Upper lobe of right lung (tissue), 1 donor: ENCODE measurements at regions not wholly inside any gene's neighbourhood (a gene's known extent, or its start where the extent isn't known, plus 50 kb on each side); places are given as distances from the start of the nearest gene placed in this dataset.

ENCODE experiments used
- ATAC-seq: fragments of 200-7000 bp; cut with Tn5 transposase; one replicate; pipeline ENCODE4 v1.9.1; 2020; ENCODE audit warnings: mild to moderate bottlenecking, moderate library complexity
- DNase-seq: peaks from one replicate; pipeline ENCODE4 v3.0.0-alpha.2; 2020
- H3K27ac ChIP-seq: fragments of 200-600 bp; one replicate; pipeline ENCODE4 v1.8.0; 2022
- H3K27me3 ChIP-seq: fragments of 200-600 bp; one replicate; pipeline ENCODE4 v1.8.0; 2022; ENCODE audit warnings: mild to moderate bottlenecking
- H3K36me3 ChIP-seq: fragments of 200-600 bp; one replicate; pipeline ENCODE4 v1.8.0; 2022
- H3K4me1 ChIP-seq: fragments of 200-600 bp; one replicate; pipeline ENCODE4 v1.8.0; 2022
- H3K4me3 ChIP-seq: fragments of 200-600 bp; one replicate; pipeline ENCODE4 v1.8.0; 2022; ENCODE audit warnings: mild to moderate bottlenecking
- H3K9me3 ChIP-seq: fragments of 200-600 bp; one replicate; pipeline ENCODE4 v1.8.0; 2022
- intact Hi-C: fragments of 100-400 bp; cut with DNase I; formaldehyde crosslinking; loops from one replicate; pipeline ENCODE4 v1.11.0; 2022
- TF ChIP-seq, protein P1 (sequence below): fragments of 200-600 bp; IDR thresholded peaks from one replicate; pipeline ENCODE4 v1.8.0; 2022; ENCODE audit warnings: antibody characterized with exemption
- donor health status: DM: no; HTN: yes; CAD: no; lungs with severe emphysema.

DNA sequence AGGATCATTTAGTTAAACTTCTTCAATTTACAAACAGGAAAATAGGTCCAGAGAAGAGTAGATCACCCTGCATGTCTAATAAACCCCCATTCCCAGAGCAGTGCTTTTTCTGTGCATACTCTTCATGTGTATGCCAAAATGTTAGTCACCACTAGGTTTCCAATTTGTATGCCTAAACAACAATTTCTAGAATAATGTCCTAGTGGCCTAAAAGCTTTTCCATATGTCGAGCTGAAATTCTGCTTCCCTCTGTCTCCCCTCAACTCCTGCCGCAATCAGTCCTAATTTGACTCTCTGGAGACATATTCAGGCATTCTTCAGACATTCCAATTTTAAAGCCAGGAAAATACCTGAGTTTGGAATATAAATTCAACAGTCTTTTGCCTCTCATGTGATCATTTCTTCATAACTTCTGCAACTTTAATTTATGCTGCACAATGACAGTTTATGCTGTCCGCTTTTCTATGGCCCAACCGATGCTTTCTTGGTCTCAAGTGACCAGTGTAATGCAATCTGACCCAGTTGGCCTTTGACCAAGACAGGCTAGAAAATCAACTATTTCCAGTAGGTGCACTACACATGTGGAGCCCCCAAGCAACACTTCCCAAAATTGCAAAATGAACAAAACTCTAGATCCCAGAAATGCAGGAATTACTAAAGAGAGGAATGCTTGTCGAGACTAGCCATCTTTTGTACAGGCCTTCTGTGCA lies 122.9 kb upstream of the FMR1 start:
- Histone ChIP-seq H3K9me3 (no peaks in the 10 kb centered on the region), H3K27me3 (no peaks in the 10 kb centered on the region), H3K36me3 (no peaks in the 10 kb centered on the region), H3K4me3 (no peak overlapping the region), H3K27ac (no peak overlapping the region), H3K4me1 (no peaks in the 10 kb centered on the region)
- TF ChIP-seq, protein P1, sequence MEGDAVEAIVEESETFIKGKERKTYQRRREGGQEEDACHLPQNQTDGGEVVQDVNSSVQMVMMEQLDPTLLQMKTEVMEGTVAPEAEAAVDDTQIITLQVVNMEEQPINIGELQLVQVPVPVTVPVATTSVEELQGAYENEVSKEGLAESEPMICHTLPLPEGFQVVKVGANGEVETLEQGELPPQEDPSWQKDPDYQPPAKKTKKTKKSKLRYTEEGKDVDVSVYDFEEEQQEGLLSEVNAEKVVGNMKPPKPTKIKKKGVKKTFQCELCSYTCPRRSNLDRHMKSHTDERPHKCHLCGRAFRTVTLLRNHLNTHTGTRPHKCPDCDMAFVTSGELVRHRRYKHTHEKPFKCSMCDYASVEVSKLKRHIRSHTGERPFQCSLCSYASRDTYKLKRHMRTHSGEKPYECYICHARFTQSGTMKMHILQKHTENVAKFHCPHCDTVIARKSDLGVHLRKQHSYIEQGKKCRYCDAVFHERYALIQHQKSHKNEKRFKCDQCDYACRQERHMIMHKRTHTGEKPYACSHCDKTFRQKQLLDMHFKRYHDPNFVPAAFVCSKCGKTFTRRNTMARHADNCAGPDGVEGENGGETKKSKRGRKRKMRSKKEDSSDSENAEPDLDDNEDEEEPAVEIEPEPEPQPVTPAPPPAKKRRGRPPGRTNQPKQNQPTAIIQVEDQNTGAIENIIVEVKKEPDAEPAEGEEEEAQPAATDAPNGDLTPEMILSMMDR: no peak
- no peak for ATAC-seq
- intact Hi-C loops: no loop called here
- no peak for DNase-seq

GRCh38 chrX:147800663-147801062 lies 111.1 kb upstream of the FMR1 start:
- H3K27ac ChIP-seq: no peak overlapping the region
- ATAC-seq: no peak
- TF ChIP-seq, protein P1: no peak
- H3K4me1 ChIP-seq: no peaks in the 10 kb centered on the region
- intact Hi-C loops: no loop called here
- H3K27me3 ChIP-seq: no peaks in the 10 kb centered on the region
- DNase-seq: no peak
- H3K4me3 ChIP-seq: no peak overlapping the region
- H3K9me3 ChIP-seq: no peaks in the 10 kb centered on the region
- no peaks in the 10 kb centered on the region for H3K36me3 ChIP-seq

- no peaks in the 10 kb centered on the region for H3K9me3 ChIP-seq
- H3K4me1 ChIP-seq: no peaks in the 10 kb centered on the region
- DNase-seq (no peak), ATAC-seq (peak; percentile 59)
- H3K27ac ChIP-seq: no peak overlapping the region
- H3K36me3 ChIP-seq: no peaks in the 10 kb centered on the region
- TF ChIP-seq, protein P1: peak; percentile 41
- no peak overlapping the region for H3K4me3 ChIP-seq
- intact Hi-C loops: no loop called here
- H3K27me3 ChIP-seq: no peaks in the 10 kb centered on the region
Observed at GRCh38 chrX:147803948-147804347, 107.8 kb upstream of the FMR1 start.

DNA sequence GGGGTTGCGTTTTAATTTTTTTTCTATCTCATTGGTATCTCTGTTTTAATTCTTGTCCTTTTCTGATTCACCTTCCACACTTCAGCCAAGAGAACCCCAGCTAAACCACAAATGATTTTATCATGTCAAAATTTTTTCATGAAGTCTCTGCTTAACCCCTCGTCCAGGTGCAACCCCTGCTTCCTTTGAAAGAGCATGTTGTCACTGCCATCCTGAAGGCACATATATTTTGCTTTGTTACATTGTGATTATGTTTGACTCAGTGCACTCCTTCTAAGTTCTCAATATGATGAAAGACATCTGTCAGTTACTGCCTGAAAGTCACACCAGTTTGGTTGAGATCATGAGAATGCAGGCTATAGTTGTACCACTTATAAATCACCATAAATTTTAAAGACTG lies 99.9 kb upstream of the FMR1 start:
- no peaks in the 10 kb centered on the region for H3K36me3 ChIP-seq
- intact Hi-C loops: no loop called here
- TF ChIP-seq, protein P1: no peak
- no peaks in the 10 kb centered on the region for H3K27me3 ChIP-seq
- no peak overlapping the region for H3K27ac ChIP-seq
- DNase-seq: no peak
- no peak overlapping the region for H3K4me3 ChIP-seq
- no peaks in the 10 kb centered on the region for H3K4me1 ChIP-seq
- ATAC-seq: no peak
- no peaks in the 10 kb centered on the region for H3K9me3 ChIP-seq

DNA sequence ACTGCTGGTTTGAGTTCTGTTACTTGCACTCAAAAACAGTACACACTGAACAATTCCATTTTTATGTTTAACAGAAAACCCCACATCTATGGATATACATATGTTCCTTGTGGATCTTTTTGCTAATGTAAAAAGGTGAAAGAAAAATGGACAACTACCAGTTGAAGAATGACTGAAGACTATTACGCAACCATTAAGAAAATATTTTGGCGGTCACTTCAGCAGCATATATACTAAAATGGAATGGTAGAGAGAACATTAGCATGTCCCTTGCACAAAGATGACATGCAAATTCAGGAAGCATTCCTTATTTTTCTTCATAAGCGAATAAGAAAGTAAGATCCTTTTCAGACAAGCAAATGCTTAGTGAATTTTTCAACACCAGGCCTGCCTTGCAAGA lies 84.6 kb upstream of the FMR1 start:
- Histone ChIP-seq H3K27ac (no peak overlapping the region), H3K9me3 (no peaks in the 10 kb centered on the region), H3K36me3 (no peaks in the 10 kb centered on the region), H3K4me1 (no peaks in the 10 kb centered on the region), H3K27me3 (no peaks in the 10 kb centered on the region), H3K4me3 (no peak overlapping the region)
- TF ChIP-seq, protein P1: no peak
- intact Hi-C loops: no loop called here
- ATAC-seq (no peak), DNase-seq (no peak)

GRCh38 chrX:147828719-147829118 lies 83.0 kb upstream of the FMR1 start:
- intact Hi-C loops: no loop called here
- no peak for ATAC-seq
- Histone ChIP-seq H3K4me3 (no peak overlapping the region), H3K4me1 (no peaks in the 10 kb centered on the region), H3K36me3 (no peaks in the 10 kb centered on the region), H3K27ac (no peak overlapping the region), H3K27me3 (no peaks in the 10 kb centered on the region), H3K9me3 (no peaks in the 10 kb centered on the region)
- no peak for DNase-seq
- TF ChIP-seq, protein P1: no peak
